WI38 (cell line): ENCODE measurements at regions not wholly inside any gene's neighbourhood (a gene's known extent, or its start where the extent isn't known, plus 50 kb on each side); places are given as distances from the start of the nearest gene placed in this dataset.

Source experiments
- H3K4me3 ChIP-seq: 2 replicates; pipeline ENCODE4 v1.5.1; 2011; ENCODE audit warnings: low read depth, mild to moderate bottlenecking, control low read depth, low read length
- TF ChIP-seq, protein P1 (sequence below): IDR thresholded peaks from 2 replicates; pipeline ENCODE4 v1.5.1; 2012; ENCODE audit warnings: low read depth, mild to moderate bottlenecking, control low read depth, low read length

DNA sequence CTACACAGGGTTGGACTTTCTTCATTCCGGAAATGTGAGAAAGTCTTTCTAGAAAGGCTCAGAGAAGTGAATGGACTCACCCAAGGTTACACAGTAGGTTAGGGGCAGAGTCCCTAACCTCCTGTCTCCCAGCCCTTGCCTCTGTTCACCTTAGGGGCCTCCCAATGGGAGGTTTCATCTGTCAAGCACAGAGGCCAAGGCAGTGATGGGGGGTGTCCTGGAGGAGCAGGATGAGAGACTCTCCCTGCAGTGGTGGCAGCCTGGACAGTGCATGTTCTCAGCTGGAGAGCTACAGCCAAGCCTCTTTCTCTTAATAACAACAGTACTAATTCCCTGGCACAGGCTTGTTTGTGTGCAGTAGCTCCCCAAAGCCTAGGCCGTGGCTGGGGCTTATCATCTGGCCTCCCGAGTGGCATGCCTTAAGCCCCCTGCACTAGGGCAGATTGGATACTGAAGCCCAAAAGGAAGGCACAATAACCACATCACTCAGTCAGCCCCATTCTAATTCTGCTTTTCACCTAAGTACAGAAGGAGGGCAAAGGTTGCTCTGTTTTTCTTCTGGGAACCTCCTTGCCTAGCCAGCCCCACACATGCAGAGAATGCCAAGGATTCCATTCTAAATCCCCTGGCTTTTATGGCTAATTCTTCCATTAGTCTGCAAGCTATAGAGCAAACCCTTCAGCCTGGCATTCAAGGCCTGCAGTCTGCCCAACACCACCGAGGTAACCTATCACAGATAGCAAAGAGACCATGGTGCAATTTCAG, 50.2 kb upstream of the XPA start:
- no peak overlapping the region for H3K4me3 ChIP-seq
- TF ChIP-seq, protein P1, sequence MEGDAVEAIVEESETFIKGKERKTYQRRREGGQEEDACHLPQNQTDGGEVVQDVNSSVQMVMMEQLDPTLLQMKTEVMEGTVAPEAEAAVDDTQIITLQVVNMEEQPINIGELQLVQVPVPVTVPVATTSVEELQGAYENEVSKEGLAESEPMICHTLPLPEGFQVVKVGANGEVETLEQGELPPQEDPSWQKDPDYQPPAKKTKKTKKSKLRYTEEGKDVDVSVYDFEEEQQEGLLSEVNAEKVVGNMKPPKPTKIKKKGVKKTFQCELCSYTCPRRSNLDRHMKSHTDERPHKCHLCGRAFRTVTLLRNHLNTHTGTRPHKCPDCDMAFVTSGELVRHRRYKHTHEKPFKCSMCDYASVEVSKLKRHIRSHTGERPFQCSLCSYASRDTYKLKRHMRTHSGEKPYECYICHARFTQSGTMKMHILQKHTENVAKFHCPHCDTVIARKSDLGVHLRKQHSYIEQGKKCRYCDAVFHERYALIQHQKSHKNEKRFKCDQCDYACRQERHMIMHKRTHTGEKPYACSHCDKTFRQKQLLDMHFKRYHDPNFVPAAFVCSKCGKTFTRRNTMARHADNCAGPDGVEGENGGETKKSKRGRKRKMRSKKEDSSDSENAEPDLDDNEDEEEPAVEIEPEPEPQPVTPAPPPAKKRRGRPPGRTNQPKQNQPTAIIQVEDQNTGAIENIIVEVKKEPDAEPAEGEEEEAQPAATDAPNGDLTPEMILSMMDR: no peak

DNA sequence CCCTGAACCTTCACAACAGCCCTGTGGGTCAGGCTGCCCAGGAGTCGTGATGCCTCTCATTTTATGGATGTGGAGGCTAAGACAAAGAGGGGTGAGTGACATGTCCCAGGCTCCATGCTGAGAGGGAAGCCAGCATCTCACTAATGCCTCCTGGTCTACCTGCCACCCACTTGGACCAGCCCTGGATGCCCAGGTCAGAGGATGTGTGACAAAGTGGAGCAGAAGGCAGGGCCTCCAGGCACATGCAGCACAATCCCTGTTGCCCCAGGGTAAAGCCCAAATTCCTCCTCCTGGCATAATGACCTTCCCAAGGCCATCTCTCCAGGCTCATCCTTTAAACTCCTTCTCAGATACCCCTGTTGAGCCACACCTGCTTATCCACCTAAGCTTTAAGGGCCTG, 51.4 kb upstream of the XPA start:
- TF ChIP-seq, protein P1: no peak
- H3K4me3 ChIP-seq: no peak overlapping the region

DNA sequence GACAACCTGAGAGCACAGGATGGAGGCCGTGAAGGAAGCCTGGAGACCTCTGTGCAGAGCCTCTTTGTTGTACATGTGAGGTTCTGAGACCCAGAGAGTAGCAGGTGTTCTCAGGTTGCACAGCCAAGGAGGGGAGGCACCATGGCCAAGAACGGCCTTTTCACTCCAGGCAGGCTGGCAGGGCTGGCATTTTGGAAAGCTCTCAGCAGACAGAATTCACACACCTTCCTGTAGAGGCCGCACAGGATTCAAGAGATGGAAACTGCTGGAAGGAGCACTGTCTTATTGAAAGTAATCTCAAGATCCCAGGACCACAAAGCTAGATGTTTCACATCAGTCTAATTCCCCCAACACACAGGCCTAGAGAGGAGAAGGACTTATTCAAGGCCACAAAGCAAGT, 52.8 kb upstream of the XPA start:
- no peak overlapping the region for H3K4me3 ChIP-seq
- TF ChIP-seq, protein P1: no peak

DNA sequence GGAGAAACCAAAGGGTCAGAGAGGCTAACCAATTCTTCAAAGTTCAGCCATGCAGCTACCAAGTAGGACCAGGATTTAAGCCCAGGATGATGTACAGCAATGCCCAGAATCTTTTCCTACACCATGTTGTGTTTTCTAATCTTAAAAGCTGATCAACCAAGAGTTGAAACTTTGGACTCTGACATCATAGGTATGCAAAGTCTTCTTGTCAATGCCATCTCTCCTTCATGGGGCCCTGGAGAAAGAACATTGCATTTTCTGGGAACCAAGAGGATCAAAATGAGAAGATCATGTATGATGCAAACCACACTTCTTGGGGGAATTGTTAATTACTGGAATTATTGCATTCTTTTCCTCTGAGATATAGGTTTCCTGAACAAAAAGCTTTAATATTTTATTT, 54.4 kb upstream of the XPA start:
- TF ChIP-seq, protein P1: no peak
- H3K4me3 ChIP-seq: no peak overlapping the region

DNA sequence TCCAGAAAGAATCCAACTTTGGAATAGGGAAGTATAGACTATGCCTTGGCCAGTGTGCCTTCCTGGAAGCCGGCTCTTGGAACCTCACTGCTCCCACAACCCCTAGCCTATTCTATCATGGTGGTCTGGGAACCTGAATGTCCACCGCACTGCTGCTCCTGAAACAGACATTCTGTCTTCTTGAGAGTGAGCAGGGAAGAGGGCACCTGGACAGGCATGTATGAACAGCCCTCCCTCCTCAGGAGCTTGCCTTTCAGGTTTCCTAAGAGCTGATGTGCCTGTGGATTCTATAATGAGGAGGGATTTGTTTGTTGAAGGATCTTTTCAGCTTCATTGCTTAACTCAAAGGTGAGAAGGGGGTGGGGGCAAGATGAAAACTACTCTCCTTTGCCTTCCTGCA, 55.1 kb upstream of the XPA start:
- TF ChIP-seq, protein P1: no peak
- no peak overlapping the region for H3K4me3 ChIP-seq

DNA sequence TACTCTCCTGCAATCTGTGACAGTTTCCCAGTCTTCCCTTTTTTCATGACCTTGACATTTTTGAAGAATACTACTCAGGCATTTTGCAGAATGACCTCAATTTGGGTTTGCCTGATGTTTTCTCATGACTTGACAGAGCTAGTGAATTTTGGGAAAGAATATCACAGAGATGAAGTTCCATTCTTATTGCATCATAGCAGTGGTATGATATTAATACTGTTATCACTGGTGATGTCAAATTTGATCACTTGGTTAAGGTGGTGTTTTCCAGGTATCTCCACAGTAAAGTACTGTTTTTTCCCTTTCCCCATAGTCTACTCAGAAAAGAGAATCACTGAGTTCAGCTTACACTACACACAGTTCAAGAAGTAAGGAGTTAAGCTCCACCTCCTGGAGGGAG, 56.2 kb upstream of the XPA start:
- no peak overlapping the region for H3K4me3 ChIP-seq

DNA sequence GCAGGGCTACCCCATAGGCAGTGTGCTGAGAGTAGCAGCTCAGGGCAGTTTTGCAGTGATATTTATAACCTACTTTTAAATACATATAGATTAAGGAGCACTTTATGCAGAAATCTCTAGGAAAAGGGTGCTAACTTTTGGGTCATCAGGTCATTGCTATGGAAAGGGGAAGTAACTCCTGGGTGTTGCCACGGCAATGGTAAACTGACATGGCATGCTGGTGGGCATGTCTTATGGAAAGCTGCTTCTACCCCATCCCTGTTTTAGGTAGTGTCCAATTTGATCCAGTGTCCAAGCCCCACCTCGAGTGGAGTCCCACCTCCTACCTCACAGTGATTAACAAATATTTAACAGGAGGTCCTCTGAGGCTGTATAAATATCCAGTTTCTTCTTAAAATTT, 56.8 kb upstream of the XPA start:
- TF ChIP-seq, protein P1: no peak

More for the DNA sequence above, 56.2 kb upstream of the XPA start:
- TF ChIP-seq, protein P1: no peak

More for the DNA sequence above, 56.8 kb upstream of the XPA start:
- no peak overlapping the region for H3K4me3 ChIP-seq
